HuH-7.5 (cell line): ENCODE measurements at regions not wholly inside any gene's neighbourhood (a gene's known extent, or its start where the extent isn't known, plus 50 kb on each side); places are given as distances from the start of the nearest gene placed in this dataset.

ENCODE experiments used
- DNase-seq: peaks from one replicate; pipeline ENCODE4 v3.0.0; 2011; ENCODE audit warnings: low spot score

GRCh38 chrX:39333451-39333850, 532.2 kb downstream of the MID1IP1 start:
- DNase-seq, result no peak

DNA sequence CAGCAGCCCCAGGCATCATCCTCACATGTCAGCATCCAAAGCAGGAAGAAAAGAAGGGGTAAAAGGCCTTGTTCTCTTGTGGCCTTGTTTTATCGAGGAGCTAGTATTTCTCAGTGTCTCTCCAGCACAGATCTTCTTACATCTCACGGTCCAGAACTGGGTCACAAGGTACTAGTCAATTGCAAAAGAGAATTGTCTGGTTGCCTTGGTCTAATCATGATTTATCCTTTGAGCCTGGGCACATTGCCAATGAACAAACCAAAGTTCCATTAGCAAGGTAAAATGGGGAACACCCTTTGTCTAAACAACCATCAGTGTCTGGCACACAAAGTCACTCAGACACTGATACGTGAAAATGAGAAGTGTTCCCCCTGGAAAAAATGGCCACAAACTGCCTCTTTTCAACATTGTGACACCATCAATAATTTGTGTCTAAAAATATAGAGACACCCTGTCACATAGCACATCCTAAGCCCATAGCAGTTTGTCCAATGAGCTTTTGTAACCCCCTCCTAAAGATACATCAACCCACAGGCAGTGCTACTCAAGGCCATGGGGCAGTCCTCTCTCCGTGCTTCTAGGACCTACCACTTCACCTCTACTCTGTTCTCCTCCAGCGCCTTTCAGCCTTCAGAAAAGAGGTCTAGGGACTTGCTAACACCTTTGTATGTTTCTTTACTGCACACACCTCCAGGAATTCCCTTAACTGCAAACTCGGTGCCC, 534.4 kb downstream of the MID1IP1 start:
- no peak for DNase-seq

- no peak for DNase-seq
Measured at GRCh38 chrX:39336671-39337311, 535.5 kb downstream of the MID1IP1 start.

DNA sequence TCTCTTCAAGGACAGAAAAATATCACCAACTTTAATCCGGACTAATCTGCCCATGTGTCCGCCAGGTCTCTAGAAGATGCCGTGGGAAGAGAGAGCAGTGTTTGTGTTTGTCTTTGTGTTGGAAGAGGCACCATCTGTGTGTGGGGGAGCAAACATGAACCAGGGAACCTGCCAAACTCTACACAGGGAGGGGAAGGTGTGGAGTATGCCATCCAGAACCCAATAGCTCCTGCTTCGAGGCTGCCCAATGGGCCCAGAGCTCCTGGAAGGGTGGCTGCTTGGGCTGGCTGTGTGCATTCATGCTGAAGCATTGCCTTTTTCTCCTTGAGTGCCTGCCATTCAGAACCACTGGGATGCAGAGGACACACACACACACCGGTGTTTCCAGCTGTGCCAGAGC, 536.2 kb downstream of the MID1IP1 start:
- no peak for DNase-seq

- no peak for DNase-seq
Measured at GRCh38 chrX:39338583-39338982, 537.3 kb downstream of the MID1IP1 start.

DNA sequence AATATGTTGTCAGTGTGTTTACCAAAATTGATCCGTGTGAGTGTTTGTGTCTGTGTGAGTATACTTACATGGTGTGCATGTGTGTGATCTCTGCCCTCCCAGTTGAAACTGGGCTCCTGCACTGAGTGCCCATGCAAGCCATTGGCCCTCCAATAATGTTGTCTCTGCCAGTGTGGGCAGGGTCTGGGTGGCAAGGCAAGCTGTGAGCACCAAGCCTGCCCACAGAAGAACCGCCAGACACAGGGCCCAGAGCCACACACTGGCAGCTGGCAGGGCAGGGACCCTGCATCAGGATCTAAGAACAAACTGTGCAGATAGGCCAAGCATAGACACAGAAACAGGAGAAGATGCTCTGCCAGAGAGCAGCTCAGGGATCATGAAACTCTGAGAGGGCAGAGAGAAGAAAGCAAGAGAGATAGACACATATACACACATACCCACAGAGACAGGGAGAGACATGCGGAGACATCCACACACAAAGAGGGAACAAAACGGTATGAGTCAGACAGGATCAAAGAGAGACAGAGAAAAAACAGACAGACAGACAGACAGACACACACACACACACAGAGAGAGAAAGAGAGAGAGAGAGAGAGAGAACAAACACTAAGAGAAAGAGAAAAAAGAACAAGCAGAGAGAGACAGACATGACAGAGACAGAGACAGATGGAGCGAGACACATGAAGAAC, 555.0 kb downstream of the MID1IP1 start:
- DNase-seq, result no peak

DNA sequence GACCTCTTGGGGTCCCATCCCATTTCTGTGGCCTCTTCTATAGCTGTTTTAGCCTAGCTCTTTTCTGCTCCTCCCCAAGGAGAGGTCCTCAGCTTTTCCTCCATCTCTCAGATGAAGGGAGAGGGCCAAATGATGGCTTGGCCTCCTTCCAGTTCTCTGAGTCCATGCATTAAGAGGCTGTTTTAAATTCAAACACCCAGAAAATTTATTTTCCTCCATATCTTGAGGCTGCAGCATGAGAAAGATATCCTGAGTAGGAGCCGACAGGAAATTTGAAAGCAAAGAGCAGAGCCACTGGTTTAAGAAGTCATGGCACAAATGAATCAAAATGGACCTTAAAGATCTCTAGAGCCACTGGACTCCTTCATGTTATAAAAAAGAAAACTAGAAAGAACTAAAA, 558.8 kb downstream of the MID1IP1 start:
- no peak for DNase-seq

DNA sequence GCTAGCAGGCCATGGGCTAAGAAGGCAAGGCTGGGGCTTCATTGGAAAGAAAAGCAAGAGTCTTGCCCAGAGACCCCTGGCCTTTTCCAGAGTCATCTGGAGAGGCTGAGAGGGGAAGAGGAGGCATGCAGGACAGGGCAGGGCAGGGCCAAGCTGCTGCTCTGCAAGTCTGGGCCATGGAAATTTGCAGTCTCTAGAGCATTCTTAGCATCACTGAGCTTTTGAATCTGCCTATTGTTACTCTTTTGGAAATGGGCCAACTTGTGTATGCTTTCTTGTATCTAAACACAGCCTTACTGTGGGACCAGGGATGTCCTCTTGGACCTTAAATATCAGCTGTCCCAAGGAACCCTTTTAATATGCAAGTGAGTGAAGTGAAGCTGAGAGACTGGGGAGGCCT, 560.5 kb downstream of the MID1IP1 start:
- no peak for DNase-seq

DNA sequence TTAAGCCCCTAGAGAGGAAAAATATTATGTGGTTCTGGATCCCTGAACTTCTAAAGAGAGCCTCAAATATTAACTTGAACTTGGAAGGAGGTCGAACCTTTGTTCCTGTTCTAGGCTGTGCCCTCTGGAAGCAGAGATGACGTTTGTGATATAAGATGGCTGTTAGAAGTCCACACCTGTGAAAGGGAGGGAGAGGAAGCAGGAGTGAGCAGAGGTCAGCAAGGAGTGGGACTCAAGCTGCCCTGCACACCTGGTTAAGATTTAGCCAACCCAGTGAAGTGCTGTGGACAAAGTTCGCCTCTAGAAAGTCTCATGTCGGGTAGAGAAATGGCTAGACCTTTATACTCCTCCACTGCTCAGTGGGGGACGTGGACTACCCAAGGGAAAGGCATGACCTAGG, 566.2 kb downstream of the MID1IP1 start:
- no peak for DNase-seq

DNA sequence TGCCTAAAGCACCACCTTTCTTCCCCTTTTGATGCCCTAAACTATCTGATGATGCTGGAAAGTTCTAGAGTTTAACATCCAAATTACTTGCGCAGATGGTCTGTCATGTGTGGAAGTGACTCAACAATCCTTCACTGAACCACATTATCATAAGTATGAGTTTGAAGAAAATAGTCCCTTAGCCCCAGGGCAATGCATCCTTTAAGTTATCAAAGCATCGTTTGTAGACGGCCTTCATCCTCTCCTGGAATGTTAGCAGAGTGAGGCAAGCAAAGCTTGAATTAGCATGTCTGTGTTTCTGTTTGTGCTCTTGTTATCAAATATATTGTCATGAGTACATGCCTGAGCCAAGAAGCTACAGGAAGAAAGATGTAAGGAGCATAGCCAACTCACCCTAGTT, 570.9 kb downstream of the MID1IP1 start:
- no peak for DNase-seq

GRCh38 chrX:39377157-39377556, 575.9 kb downstream of the MID1IP1 start:
- DNase-seq, result no peak

- DNase-seq, result no peak
Measured at GRCh38 chrX:39377773-39378172, 576.5 kb downstream of the MID1IP1 start.

- DNase-seq, result no peak
Measured at GRCh38 chrX:39381422-39381821, 580.2 kb downstream of the MID1IP1 start.

DNA sequence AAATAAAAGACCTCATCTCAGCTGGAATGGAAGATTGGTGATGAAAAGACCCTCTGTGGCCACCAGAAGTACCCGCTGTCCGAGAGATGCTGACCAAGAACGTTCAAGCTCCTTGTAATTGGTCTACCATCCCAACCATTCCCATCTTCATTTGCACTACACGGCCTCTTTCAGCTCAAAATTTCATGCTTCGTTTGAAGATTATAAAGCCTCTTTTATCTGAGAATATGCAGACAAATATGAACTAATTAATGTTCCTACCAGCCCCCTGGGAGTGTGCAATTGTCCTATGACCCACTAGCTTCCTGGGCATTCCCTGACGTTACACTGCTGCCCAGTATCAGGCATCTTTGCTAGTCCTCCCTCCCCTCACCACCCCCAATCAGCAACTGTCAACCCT, 583.7 kb downstream of the MID1IP1 start:
- no peak for DNase-seq

DNA sequence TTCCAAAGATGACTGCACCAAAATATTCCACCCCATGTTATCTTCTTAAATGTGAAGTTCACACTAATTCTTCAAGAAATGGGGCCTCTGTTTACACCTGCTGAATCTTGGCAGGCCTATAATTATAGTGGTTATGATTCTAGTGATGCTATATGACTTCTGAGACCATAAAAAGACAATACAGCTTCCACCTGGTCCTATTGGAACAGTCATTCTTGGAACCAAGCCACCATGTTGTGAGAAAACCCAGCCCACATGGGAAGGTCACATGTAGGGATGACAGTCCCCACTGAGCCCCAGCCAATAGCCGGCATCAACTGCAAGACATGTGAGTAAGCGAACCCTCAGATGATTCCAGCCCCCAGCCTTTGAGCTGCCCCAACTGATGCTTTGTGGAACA, 587.5 kb downstream of the MID1IP1 start:
- DNase-seq, result no peak

GRCh38 chrX:39396358-39396995, 595.2 kb downstream of the MID1IP1 start:
- DNase-seq, result no peak

DNA sequence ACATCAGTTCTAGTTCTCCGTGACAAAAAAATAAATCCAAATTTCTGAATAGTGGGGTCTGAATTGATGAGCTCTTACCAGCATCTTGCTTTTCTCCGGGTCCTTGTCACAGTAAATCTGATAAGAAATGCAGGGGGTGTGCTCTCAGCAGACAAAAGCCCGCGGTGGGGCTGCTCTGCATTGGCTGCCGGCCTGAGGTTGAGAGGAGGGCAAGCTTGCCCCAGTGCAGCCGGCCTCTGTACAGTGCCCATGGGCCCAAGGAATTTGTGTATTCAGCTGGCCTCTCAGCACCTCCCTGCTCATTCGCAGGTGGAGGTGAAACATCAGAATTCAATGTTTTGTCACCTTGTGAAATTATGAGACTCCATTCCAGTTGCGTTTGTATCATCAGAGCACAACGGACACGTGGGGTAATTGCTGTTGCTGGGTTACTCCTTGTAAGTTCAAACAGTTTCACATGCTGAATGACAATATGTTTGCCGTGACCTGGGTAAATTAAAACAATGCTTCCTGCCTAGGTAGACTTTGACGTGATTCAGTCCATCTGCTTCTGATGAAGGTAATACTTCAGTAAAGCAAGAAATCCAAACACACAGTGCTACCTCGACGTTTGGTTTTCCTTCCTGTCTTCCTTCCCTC, 596.4 kb downstream of the MID1IP1 start:
- no peak for DNase-seq

GRCh38 chrX:39398215-39398962, 597.1 kb downstream of the MID1IP1 start:
- no peak for DNase-seq

DNA sequence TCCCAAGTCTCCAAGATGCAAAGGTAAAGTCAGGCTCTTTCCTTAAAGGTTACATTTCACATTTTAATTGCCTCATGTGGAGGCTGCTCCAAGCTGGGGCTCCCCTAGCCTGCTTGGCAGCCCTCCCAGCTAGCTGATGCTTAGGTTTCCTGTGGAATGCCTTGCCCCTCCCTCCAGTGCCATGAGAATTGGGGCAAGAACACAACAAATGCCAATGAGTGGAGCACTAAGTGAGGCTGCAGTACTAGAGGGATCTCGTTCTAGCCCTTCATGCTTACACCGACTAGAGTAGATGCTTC, 597.7 kb downstream of the MID1IP1 start:
- no peak for DNase-seq

DNA sequence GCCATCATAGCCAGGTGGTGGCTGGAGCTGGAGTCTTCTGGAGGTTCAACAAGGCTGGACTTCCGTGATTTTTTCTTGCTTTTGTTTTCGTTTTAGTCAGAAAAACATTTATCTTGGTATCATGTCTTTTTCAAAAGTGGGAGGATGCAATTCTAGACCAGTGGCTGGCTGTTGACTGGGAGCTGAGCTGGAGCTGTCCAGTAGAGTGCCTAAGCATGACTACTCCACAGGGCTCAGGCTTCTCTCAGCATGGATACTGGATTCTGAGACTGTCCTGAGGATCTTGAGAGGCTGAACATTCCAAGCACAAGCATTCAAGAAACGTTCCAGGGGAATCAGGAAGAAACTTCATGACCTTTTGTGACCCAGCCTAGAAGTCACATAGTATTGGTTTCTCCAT, 598.1 kb downstream of the MID1IP1 start:
- DNase-seq, result no peak

DNA sequence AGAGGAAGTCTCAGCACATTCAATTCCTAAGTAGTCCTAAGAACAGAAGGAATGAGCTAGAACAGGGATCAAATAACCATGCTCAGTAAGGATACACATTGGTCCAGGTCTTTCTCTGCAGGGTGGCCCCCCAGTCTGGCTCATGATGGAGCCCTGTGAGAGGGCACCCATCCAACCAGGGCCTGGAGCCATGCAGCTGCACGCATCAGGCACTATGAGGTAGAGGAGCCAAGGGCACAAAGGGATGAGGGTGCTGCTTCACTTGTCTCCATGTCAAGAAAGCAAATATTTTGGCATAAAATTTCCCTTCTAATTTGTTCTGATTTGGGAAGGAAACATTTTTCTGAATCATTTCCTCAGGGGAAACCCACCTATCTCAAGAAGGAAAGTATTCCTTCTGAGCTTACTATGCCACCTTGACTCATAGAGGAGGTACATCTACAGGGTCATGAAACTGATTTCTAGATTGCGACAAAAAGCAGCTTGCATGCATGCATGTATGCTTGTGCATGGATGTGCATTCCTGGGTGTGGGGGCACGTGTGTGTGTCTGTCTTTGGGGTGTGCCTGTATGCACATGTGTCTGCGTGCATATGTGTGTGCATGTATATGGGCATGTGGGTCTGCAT, 600.3 kb downstream of the MID1IP1 start:
- DNase-seq, result no peak
